ENCODE measurements at regions not wholly inside any gene's neighbourhood (a gene's known extent, or its start where the extent isn't known, plus 50 kb on each side); places are given as distances from the start of the nearest gene placed in this dataset.

DNA sequence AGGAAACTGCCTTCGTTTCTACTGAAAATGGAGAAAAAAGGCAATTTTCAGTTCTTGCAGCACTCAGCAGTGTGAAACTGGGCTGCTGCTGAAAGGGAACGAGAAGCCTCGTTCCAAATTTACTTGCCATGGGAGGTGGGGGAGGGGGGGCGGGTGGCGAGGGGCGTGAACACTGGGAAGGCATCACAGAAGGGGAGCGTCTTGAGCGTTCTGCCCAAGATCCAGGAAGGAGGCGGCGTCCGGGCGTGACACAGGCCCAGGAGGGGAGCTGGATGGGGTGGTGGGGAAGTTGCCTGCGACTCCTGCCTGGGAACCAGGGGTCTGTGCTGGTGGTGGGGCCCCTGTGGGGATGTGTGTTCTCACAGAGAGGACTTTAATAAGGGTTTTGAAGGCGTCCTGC is 213.5 kb downstream of the CTTN start:
- DNase-seq (ENCODE audit: low spot score): no peak
- H3K4me1 ChIP-seq (ENCODE audit: control insufficient read depth in 4 of 4, insufficient read depth in 4 of 4, low read length in 3 of 4): peaks cover 0 to 1% (median 0%) of the 10 kb centered on the region in 4 donors
- no peak overlapping the region for H3K4me3 ChIP-seq (ENCODE audit: low read depth in 1 of 3, low read length in 3 of 3)

DNA sequence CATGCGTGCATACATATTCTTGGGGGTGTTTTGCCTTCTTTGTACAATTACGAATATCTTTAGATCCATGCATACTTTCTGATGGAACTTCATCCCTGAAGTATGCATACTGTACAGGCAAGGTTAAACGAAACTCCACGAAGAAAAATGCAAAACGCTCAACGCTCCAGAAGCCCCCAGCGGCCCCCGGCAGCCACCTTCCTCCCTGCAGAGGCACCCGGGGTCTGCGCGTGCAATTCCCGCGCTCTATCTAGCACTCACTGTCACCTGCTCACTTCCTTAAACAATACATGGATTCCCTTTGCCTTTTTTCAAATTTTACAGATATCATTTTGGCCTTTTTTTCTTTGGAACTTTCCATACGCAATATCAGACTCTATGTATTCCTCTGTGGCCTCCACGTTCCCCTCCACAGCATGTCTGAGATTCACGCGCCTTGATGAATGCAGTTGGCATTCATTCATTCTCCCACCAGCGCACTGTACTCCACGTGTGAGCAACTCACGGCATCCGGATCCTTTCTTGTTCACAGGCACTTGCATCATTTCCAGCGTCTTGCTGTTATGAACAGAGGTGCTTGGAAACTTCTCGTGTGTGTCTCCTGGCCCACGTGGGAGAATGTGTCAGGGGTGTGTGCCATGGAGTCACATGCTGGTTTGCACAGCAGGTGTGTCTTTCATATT is 214.3 kb downstream of the CTTN start:
- peaks cover 0 to 1% (median 0%) of the 10 kb centered on the region in 4 donors for H3K4me1 ChIP-seq (ENCODE audit: control insufficient read depth in 4 of 4, insufficient read depth in 4 of 4, low read length in 3 of 4)
- H3K27ac ChIP-seq (ENCODE audit: low read depth in 1 of 2, low read length in 2 of 2): no peak overlapping the region
- no peaks in the 10 kb centered on the region for H3K36me3 ChIP-seq (ENCODE audit: control insufficient read depth in 4 of 4, insufficient read depth in 3 of 4, low read depth in 1 of 4, low read length in 3 of 4)
- H3K4me3 ChIP-seq (ENCODE audit: low read depth in 1 of 3, low read length in 3 of 3): no peak overlapping the region
- no peak overlapping the region for H3K9ac ChIP-seq (ENCODE audit: low read depth in 1 of 2, low read length in 2 of 2)
- DNase-seq (ENCODE audit: low spot score): no peak
- 90% methylated on average over 24 of the region's 24 CpGs for WGBS
- no peaks in the 10 kb centered on the region for H3K27me3 ChIP-seq (ENCODE audit: control insufficient read depth in 4 of 4, insufficient read depth in 4 of 4, low read length in 3 of 4)
- H3K9me3 ChIP-seq (ENCODE audit: control insufficient read depth in 4 of 4, low read length in 3 of 4): peaks cover 0 to 7% (median 2%) of the 10 kb centered on the region in 4 donors
- TF ChIP-seq, protein P1, sequence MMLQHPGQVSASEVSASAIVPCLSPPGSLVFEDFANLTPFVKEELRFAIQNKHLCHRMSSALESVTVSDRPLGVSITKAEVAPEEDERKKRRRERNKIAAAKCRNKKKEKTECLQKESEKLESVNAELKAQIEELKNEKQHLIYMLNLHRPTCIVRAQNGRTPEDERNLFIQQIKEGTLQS (IDR thresholded peaks at IDR 0.05): no peak
- TF ChIP-seq NR2F2 (IDR thresholded peaks at IDR 0.05): no peak
- TF ChIP-seq RAD21 (IDR thresholded peaks at IDR 0.05): no peak
- TF ChIP-seq HNF4A (conservative IDR thresholded peaks at IDR 0.05): no peak
- TF ChIP-seq FOXA2 (IDR thresholded peaks at IDR 0.05): no peak
- TF ChIP-seq SP1 (IDR thresholded peaks at IDR 0.05): no peak
- TF ChIP-seq FOXA1 (IDR thresholded peaks at IDR 0.05): no peak
- TF ChIP-seq YY1 (IDR thresholded peaks at IDR 0.05): no peak
- no peak for TF ChIP-seq TAF1 (conservative IDR thresholded peaks at IDR 0.05)
- no peak for TF ChIP-seq GABPA (IDR thresholded peaks at IDR 0.05 in 1 of 2, conservative IDR thresholded peaks at IDR 0.05 in 1 of 2)
- TF ChIP-seq RXRA (IDR thresholded peaks at IDR 0.05): no peak
- TF ChIP-seq, protein P2, sequence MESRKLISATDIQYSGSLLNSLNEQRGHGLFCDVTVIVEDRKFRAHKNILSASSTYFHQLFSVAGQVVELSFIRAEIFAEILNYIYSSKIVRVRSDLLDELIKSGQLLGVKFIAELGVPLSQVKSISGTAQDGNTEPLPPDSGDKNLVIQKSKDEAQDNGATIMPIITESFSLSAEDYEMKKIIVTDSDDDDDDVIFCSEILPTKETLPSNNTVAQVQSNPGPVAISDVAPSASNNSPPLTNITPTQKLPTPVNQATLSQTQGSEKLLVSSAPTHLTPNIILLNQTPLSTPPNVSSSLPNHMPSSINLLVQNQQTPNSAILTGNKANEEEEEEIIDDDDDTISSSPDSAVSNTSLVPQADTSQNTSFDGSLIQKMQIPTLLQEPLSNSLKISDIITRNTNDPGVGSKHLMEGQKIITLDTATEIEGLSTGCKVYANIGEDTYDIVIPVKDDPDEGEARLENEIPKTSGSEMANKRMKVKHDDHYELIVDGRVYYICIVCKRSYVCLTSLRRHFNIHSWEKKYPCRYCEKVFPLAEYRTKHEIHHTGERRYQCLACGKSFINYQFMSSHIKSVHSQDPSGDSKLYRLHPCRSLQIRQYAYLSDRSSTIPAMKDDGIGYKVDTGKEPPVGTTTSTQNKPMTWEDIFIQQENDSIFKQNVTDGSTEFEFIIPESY (IDR thresholded peaks at IDR 0.05): no peak
- no peak for TF ChIP-seq JUND (IDR thresholded peaks at IDR 0.05)
- TF ChIP-seq, protein P3, sequence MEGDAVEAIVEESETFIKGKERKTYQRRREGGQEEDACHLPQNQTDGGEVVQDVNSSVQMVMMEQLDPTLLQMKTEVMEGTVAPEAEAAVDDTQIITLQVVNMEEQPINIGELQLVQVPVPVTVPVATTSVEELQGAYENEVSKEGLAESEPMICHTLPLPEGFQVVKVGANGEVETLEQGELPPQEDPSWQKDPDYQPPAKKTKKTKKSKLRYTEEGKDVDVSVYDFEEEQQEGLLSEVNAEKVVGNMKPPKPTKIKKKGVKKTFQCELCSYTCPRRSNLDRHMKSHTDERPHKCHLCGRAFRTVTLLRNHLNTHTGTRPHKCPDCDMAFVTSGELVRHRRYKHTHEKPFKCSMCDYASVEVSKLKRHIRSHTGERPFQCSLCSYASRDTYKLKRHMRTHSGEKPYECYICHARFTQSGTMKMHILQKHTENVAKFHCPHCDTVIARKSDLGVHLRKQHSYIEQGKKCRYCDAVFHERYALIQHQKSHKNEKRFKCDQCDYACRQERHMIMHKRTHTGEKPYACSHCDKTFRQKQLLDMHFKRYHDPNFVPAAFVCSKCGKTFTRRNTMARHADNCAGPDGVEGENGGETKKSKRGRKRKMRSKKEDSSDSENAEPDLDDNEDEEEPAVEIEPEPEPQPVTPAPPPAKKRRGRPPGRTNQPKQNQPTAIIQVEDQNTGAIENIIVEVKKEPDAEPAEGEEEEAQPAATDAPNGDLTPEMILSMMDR (IDR thresholded peaks at IDR 0.05; ENCODE audit: low read depth, low read length, missing input control): no peak
- TF ChIP-seq, protein P4, sequence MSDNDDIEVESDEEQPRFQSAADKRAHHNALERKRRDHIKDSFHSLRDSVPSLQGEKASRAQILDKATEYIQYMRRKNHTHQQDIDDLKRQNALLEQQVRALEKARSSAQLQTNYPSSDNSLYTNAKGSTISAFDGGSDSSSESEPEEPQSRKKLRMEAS (IDR thresholded peaks at IDR 0.05): no peak
- no peak for TF ChIP-seq EGR1 (IDR thresholded peaks at IDR 0.05; ENCODE audit: low read depth in 2 of 2)
- no peak for TF ChIP-seq HNF4G (IDR thresholded peaks at IDR 0.05)
- TF ChIP-seq, protein P5, sequence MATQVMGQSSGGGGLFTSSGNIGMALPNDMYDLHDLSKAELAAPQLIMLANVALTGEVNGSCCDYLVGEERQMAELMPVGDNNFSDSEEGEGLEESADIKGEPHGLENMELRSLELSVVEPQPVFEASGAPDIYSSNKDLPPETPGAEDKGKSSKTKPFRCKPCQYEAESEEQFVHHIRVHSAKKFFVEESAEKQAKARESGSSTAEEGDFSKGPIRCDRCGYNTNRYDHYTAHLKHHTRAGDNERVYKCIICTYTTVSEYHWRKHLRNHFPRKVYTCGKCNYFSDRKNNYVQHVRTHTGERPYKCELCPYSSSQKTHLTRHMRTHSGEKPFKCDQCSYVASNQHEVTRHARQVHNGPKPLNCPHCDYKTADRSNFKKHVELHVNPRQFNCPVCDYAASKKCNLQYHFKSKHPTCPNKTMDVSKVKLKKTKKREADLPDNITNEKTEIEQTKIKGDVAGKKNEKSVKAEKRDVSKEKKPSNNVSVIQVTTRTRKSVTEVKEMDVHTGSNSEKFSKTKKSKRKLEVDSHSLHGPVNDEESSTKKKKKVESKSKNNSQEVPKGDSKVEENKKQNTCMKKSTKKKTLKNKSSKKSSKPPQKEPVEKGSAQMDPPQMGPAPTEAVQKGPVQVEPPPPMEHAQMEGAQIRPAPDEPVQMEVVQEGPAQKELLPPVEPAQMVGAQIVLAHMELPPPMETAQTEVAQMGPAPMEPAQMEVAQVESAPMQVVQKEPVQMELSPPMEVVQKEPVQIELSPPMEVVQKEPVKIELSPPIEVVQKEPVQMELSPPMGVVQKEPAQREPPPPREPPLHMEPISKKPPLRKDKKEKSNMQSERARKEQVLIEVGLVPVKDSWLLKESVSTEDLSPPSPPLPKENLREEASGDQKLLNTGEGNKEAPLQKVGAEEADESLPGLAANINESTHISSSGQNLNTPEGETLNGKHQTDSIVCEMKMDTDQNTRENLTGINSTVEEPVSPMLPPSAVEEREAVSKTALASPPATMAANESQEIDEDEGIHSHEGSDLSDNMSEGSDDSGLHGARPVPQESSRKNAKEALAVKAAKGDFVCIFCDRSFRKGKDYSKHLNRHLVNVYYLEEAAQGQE (IDR thresholded peaks at IDR 0.05): no peak

More for the DNA sequence above, 213.5 kb downstream of the CTTN start:
- no peaks in the 10 kb centered on the region for H3K36me3 ChIP-seq (ENCODE audit: control insufficient read depth in 4 of 4, insufficient read depth in 3 of 4, low read depth in 1 of 4, low read length in 3 of 4)
- no peak overlapping the region for H3K9ac ChIP-seq (ENCODE audit: low read depth in 1 of 2, low read length in 2 of 2)
- TF ChIP-seq, protein P3 (IDR thresholded peaks at IDR 0.05; ENCODE audit: low read depth, low read length, missing input control): no peak
- TF ChIP-seq NR2F2 (IDR thresholded peaks at IDR 0.05) (no peak), TAF1 (conservative IDR thresholded peaks at IDR 0.05) (no peak), GABPA (IDR thresholded peaks at IDR 0.05 in 1 of 2, conservative IDR thresholded peaks at IDR 0.05 in 1 of 2) (no peak), SP1 (IDR thresholded peaks at IDR 0.05) (no peak), RAD21 (IDR thresholded peaks at IDR 0.05) (no peak), YY1 (IDR thresholded peaks at IDR 0.05) (no peak)
- WGBS: 77% methylated on average over 14 of the region's 14 CpGs
- no peaks in the 10 kb centered on the region for H3K27me3 ChIP-seq (ENCODE audit: control insufficient read depth in 4 of 4, insufficient read depth in 4 of 4, low read length in 3 of 4)
- H3K9me3 ChIP-seq (ENCODE audit: control insufficient read depth in 4 of 4, low read length in 3 of 4): peaks cover 0 to 7% (median 2%) of the 10 kb centered on the region in 4 donors
- H3K27ac ChIP-seq (ENCODE audit: low read depth in 1 of 2, low read length in 2 of 2): no peak overlapping the region

All from liver (tissue), 8 donors.